ENCODE measurements at regions not wholly inside any gene's neighbourhood (a gene's known extent, or its start where the extent isn't known, plus 50 kb on each side); places are given as distances from the start of the nearest gene placed in this dataset.

DNA sequence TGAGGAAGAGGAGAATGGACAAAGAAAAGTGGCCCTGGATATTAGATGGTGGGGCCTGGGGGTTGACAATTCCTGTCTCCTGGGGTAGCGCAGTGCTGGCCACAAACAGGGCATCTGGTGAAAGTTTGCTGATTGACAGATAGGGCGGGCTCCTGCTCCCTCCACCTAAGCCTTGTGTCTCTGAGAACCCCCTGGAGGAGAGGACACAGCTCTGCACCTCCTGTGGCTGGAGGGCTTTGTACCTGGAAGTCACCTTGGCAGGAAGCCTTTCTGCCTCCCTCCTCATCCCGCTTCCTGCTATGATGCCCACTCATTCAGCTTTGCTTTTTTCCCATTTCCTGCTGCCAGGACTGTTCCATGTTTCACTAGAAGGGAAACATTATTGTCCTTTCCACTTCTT, 72.4 kb downstream of the RHOB start:
- H3K36me3 ChIP-seq: no peaks in the 10 kb centered on the region
- no peak for TF ChIP-seq CTCF (IDR thresholded peaks at IDR 0.05)
- DNase-seq: no peak
- H3K27ac ChIP-seq: no peak overlapping the region
- H3K4me1 ChIP-seq: peaks cover 0 to 23% (median 6%) of the 10 kb centered on the region in 4 donors
- no peaks in the 10 kb centered on the region for H3K9me3 ChIP-seq
- H3K27me3 ChIP-seq: no peaks in the 10 kb centered on the region
- intact Hi-C loops (cut with DNase I; ENCODE audit: low total_unique reads): no loop called here
- no peak overlapping the region for H3K4me3 ChIP-seq

DNA sequence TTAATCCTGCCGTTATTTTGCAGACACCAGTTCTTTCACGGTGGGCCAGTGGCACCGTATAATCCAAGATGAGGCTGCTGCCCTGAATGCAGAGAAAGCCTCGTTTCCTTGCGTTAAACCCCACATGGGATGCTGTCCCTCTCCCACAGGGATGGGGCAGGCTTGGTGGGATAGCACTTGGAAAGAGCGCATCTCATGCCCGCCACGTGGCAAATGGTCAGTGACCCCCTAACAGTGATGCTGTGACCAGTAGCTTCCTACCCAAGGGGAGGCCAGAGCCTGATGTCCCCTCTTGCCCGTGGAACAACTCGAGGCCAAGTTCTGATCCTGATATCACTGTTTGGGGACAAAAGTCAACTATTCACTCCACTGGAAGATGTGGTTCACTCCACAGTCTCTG, 73.3 kb downstream of the RHOB start:
- TF ChIP-seq CTCF (IDR thresholded peaks at IDR 0.05): no peak
- intact Hi-C loops (cut with DNase I; ENCODE audit: low total_unique reads): no loop called here
- H3K27ac ChIP-seq: no peak overlapping the region

DNA sequence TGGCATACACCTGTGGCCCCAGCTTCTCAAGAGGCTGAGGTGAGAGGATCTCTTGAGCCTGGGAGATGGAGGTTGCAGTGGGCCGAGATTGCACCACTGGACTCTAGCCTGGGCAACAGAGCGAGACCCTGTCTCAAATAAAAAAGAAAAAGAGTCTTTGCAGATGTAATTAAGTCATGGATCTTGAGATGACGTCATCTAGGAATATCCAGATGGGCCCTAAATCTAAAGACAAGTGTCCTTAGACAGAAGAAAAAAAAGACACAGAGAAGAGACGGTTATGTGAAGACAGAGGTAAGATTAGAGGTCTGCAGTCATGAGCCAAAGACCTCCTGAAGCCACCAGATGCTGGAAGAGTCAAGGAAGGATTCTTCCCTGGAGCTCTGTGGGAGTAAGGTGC, 74.3 kb downstream of the RHOB start:
- Histone ChIP-seq H3K4me1 (peaks cover 0 to 18% (median 14%) of the 10 kb centered on the region in 4 donors), H3K36me3 (no peaks in the 10 kb centered on the region), H3K4me3 (no peak overlapping the region), H3K27me3 (no peaks in the 10 kb centered on the region), H3K9me3 (no peaks in the 10 kb centered on the region), H3K27ac (no peak overlapping the region)
- no peak for TF ChIP-seq CTCF (IDR thresholded peaks at IDR 0.05)
- DNase-seq: no peak
- intact Hi-C loops (cut with DNase I; ENCODE audit: low total_unique reads): no loop called here

More for the DNA sequence above, 73.3 kb downstream of the RHOB start:
- no peak overlapping the region for H3K4me3 ChIP-seq
- no peaks in the 10 kb centered on the region for H3K36me3 ChIP-seq
- DNase-seq: no peak
- H3K9me3 ChIP-seq: no peaks in the 10 kb centered on the region
- peaks cover 0 to 21% (median 11%) of the 10 kb centered on the region in 4 donors for H3K4me1 ChIP-seq
- H3K27me3 ChIP-seq: no peaks in the 10 kb centered on the region

DNA sequence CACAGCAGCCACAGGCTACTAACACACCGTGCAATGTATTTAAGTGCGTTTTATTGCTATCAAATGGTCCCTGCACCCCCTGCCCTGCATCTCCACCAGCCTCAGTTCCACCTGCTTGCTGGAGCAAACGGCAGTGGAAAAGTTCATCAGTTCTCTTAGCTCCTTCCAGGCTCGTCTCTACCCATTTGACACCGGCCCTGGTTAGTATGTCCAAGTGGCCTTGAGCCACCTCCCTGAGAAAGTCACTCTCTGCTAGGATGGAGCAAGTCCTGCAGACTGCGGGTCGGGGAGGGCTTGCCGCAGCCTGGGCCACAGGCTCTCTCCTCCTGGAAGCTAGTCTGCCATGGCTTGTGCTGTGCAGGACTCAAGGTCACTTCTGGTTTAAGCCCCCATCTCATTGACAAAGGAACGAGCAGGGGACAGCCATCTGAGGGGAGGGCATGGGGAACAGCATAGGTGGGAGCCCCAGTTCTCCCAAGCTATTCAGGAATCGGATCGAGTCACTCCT, 74.9 kb downstream of the RHOB start:
- TF ChIP-seq CTCF (IDR thresholded peaks at IDR 0.05): no peak

GRCh38 chr2:20523073-20523798, 76.4 kb downstream of the RHOB start:
- no peak for DNase-seq
- no peak overlapping the region for H3K4me3 ChIP-seq
- H3K4me1 ChIP-seq: peaks cover 0 to 14% (median 8%) of the 10 kb centered on the region in 4 donors
- H3K36me3 ChIP-seq: no peaks in the 10 kb centered on the region
- no peaks in the 10 kb centered on the region for H3K27me3 ChIP-seq
- no peaks in the 10 kb centered on the region for H3K9me3 ChIP-seq
- intact Hi-C loops (cut with DNase I; ENCODE audit: low total_unique reads): no loop called here
- H3K27ac ChIP-seq: no peak overlapping the region
- no peak for TF ChIP-seq CTCF (IDR thresholded peaks at IDR 0.05)

More for the DNA sequence above, 74.9 kb downstream of the RHOB start:
- DNase-seq: no peak
- no peak overlapping the region for H3K4me3 ChIP-seq
- intact Hi-C loops (cut with DNase I; ENCODE audit: low total_unique reads): no loop called here
- H3K4me1 ChIP-seq: peaks cover 0 to 18% (median 9%) of the 10 kb centered on the region in 4 donors
- no peaks in the 10 kb centered on the region for H3K9me3 ChIP-seq
- H3K27me3 ChIP-seq: no peaks in the 10 kb centered on the region
- H3K36me3 ChIP-seq: no peaks in the 10 kb centered on the region
- H3K27ac ChIP-seq: no peak overlapping the region

Data from tibial artery (tissue), 4 donors.